ENCODE measurements at regions not wholly inside any gene's neighbourhood (a gene's known extent, or its start where the extent isn't known, plus 50 kb on each side); places are given as distances from the start of the nearest gene placed in this dataset.

- no peak for TF ChIP-seq POLR2A (IDR thresholded peaks at IDR 0.05)
- TF ChIP-seq CTCF (IDR thresholded peaks at IDR 0.05), result no peak
- no peak for TF ChIP-seq POLR2AphosphoS5 (IDR thresholded peaks at IDR 0.05)
Observed at GRCh38 chr6:74071214-74071613, 375.2 kb downstream of the CD109 start.

All from breast epithelium (tissue), 3 donors.